IMR-90 (cell line): ENCODE measurements at regions not wholly inside any gene's neighbourhood (a gene's known extent, or its start where the extent isn't known, plus 50 kb on each side); places are given as distances from the start of the nearest gene placed in this dataset.

Experiments used
- ATAC-seq: fragments of 200-7000 bp; cut with Tn5 transposase; 2 replicates; pipeline ENCODE4 v1.9.1; 2020; ENCODE audit warnings: low read depth, mild to moderate bottlenecking, moderate library complexity
- BruUV-seq: library from RNA; stranded (reverse); fragments of 400-500 nt; replicated peaks from 2 replicates; lab custom pipeline; 2021; lab: Mats Ljungman, UMichigan
- CTCF ChIA-PET: fragments of 300-600 bp; formaldehyde crosslinking; extraction: SDS; loops from one replicate; lab custom pipeline; 2021; ENCODE audit warnings: antibody characterized with exemption; lab: Yijun Ruan, JAX
- POLR2A ChIA-PET: fragments of 300-600 bp; sonication (Branson Sonifier 250); formaldehyde crosslinking; loops from one replicate; lab custom pipeline; 2022; ENCODE audit warnings: antibody characterized with exemption; ENCODE audit not compliant: unreplicated experiment; lab: Charles Lee
- DNase-seq: peaks from one replicate; pipeline ENCODE4 v3.0.0; 2013
- H2AFZ ChIP-seq: replicated peaks from 2 replicates; pipeline ENCODE3; 2013; ENCODE audit warnings: low read length, mild to moderate bottlenecking; ENCODE audit not compliant: poor library complexity
- H2AK5ac ChIP-seq: 2 replicates; pipeline ENCODE4 v1.6.1; 2013; ENCODE audit warnings: low read depth, low read length, inconsistent platforms
- H2AK9ac ChIP-seq: replicated peaks from 2 replicates; pipeline ENCODE3; 2013; ENCODE audit warnings: mild to moderate bottlenecking, low read depth, low read length, moderate library complexity; ENCODE audit not compliant: poor library complexity
- H2BK120ac ChIP-seq: 2 replicates; pipeline ENCODE4 v1.6.1; 2013; ENCODE audit warnings: low read depth, low read length, inconsistent platforms
- H2BK15ac ChIP-seq: 3 replicates; pipeline ENCODE4 v1.6.1; 2013; ENCODE audit warnings: low read depth, low read length, inconsistent platforms
- H2BK20ac ChIP-seq: 2 replicates; pipeline ENCODE4 v1.6.1; 2013; ENCODE audit warnings: low read depth, mild to moderate bottlenecking, inconsistent platforms, low read length, moderate library complexity
- H2BK5ac ChIP-seq: 2 replicates; pipeline ENCODE4 v1.6.1; 2013; ENCODE audit warnings: mild to moderate bottlenecking, low read depth, low read length, inconsistent platforms; ENCODE audit not compliant: poor library complexity, severe bottlenecking
- H3K14ac ChIP-seq: replicated peaks from 2 replicates; pipeline ENCODE4 v1.6.1; 2013; ENCODE audit warnings: low read depth, low read length, inconsistent platforms
- H3K18ac ChIP-seq: 2 replicates; pipeline ENCODE4 v1.6.1; 2013; ENCODE audit warnings: low read depth, low read length, control low read depth
- H3K23ac ChIP-seq: 2 replicates; pipeline ENCODE4 v1.6.1; 2013; ENCODE audit warnings: low read depth, low read length, inconsistent platforms
- H3K27ac ChIP-seq: 2 replicates; pipeline ENCODE4 v1.5.1; 2013; ENCODE audit warnings: mild to moderate bottlenecking, control low read depth, low read length; ENCODE audit not compliant: insufficient read depth
- H3K27me3 ChIP-seq: 2 replicates; pipeline ENCODE4 v1.6.1; 2013; ENCODE audit warnings: low read length; ENCODE audit not compliant: control insufficient read depth, insufficient read depth
- H3K36me3 ChIP-seq: 2 replicates; pipeline ENCODE4 v1.6.1; 2013; ENCODE audit warnings: low read length, mixed read lengths; ENCODE audit not compliant: control insufficient read depth, insufficient read depth
- H3K4ac ChIP-seq: 2 replicates; pipeline ENCODE4 v1.6.1; 2013; ENCODE audit warnings: low read depth, low read length, inconsistent platforms
- H3K4me1 ChIP-seq: 2 replicates; pipeline ENCODE4 v1.6.1; 2013; ENCODE audit warnings: low read length, mixed read lengths; ENCODE audit not compliant: control insufficient read depth, insufficient read depth
- H3K4me2 ChIP-seq: 2 replicates; pipeline ENCODE4 v1.6.1; 2013; ENCODE audit warnings: low read depth, mild to moderate bottlenecking, control low read depth, low read length, moderate library complexity
- H3K4me3 ChIP-seq: 2 replicates; pipeline ENCODE4 v1.5.1; 2013; ENCODE audit warnings: low read depth, mild to moderate bottlenecking, control low read depth, low read length, moderate library complexity; ENCODE audit not compliant: insufficient read depth
- H3K56ac ChIP-seq: 2 replicates; pipeline ENCODE4 v1.6.1; 2013; ENCODE audit warnings: low read length, inconsistent platforms; ENCODE audit not compliant: insufficient read depth; ENCODE audit errors: extremely low read depth
- H3K79me1 ChIP-seq, 2 experiments: 2 replicates each; pipeline ENCODE4 v1.6.1; 2013; ENCODE audit warnings: low read length in 2 of 2, inconsistent platforms in 1 of 2, low read depth in 1 of 2
- H3K9ac ChIP-seq: 2 replicates; pipeline ENCODE4 v1.6.1; 2013; ENCODE audit warnings: low read depth, low read length, control low read depth
- H3K9me1 ChIP-seq: 2 replicates; pipeline ENCODE4 v1.6.1; 2013; ENCODE audit warnings: low read length, inconsistent platforms; ENCODE audit not compliant: insufficient read depth
- H3K9me3 ChIP-seq: 2 replicates; pipeline ENCODE4 v1.6.1; 2013; ENCODE audit warnings: low read length; ENCODE audit not compliant: control insufficient read depth, insufficient read depth
- H4K20me1 ChIP-seq: 2 replicates; pipeline ENCODE4 v1.6.1; 2013; ENCODE audit warnings: low read length, inconsistent platforms; ENCODE audit not compliant: insufficient read depth
- H4K5ac ChIP-seq: 2 replicates; pipeline ENCODE4 v1.6.1; 2013; ENCODE audit warnings: mild to moderate bottlenecking, low read depth, low read length, control low read depth
- H4K8ac ChIP-seq, 2 experiments: 2 replicates each; pipeline ENCODE4 v1.6.1; 2013; ENCODE audit warnings: low read depth in 2 of 2, low read length in 2 of 2, control low read depth in 1 of 2, inconsistent platforms in 1 of 2
- H4K91ac ChIP-seq: 2 replicates; pipeline ENCODE4 v1.6.1; 2013; ENCODE audit warnings: low read depth, low read length, inconsistent platforms; ENCODE audit not compliant: insufficient read depth
- BHLHE40 ChIP-seq: fragments of 150-350 bp; IDR thresholded peaks from 2 replicates; pipeline ENCODE4 v1.6.1; 2016; ENCODE audit warnings: mild to moderate bottlenecking, low read depth, low read length
- CEBPB ChIP-seq: IDR thresholded peaks from 2 replicates; pipeline ENCODE4 v1.6.1; 2012; ENCODE audit warnings: low read depth, low read length, improper control_type of control experiment
- CHD1 ChIP-seq: IDR thresholded peaks from 2 replicates; pipeline ENCODE4 v1.6.1; 2012; ENCODE audit warnings: low read depth, low read length, improper control_type of control experiment
- CTCF ChIP-seq: conservative IDR thresholded peaks from 2 replicates; pipeline ENCODE4 v1.5.1; 2012; ENCODE audit warnings: mild to moderate bottlenecking, low read depth, low read length, improper control_type of control experiment
- FOS ChIP-seq: fragments of 150-350 bp; IDR thresholded peaks from 2 replicates; pipeline ENCODE4 v1.6.1; 2016; ENCODE audit warnings: low read depth, low read length
- MAZ ChIP-seq: IDR thresholded peaks from 2 replicates; pipeline ENCODE4 v1.6.1; 2012; ENCODE audit warnings: low read depth, mild to moderate bottlenecking, low read length, improper control_type of control experiment, moderate library complexity, borderline replicate concordance
- NFE2L2 ChIP-seq: fragments of 150-350 bp; IDR thresholded peaks from 2 replicates; pipeline ENCODE4 v1.6.1; 2016; ENCODE audit warnings: low read depth, mild to moderate bottlenecking, low read length
- POLR2A ChIP-seq: IDR thresholded peaks from 2 replicates; pipeline ENCODE4 v1.6.1; 2012; ENCODE audit warnings: mild to moderate bottlenecking, low read depth, low read length
- RAD21 ChIP-seq: IDR thresholded peaks from 2 replicates; pipeline ENCODE4 v1.6.1; 2012; ENCODE audit warnings: low read length, improper control_type of control experiment
- RCOR1 ChIP-seq: IDR thresholded peaks from 2 replicates; pipeline ENCODE4 v1.6.1; 2012; ENCODE audit warnings: mild to moderate bottlenecking, low read length, improper control_type of control experiment; ENCODE audit not compliant: insufficient replicate concordance
- RFX5 ChIP-seq: IDR thresholded peaks from 2 replicates; pipeline ENCODE4 v1.8.0; 2012; ENCODE audit warnings: low read depth, mild to moderate bottlenecking, low read length, moderate library complexity
- SMC3 ChIP-seq: fragments of 150-350 bp; IDR thresholded peaks from 2 replicates; pipeline ENCODE4 v1.6.1; 2016; ENCODE audit warnings: low read depth, mild to moderate bottlenecking, antibody characterized with exemption, low read length, moderate library complexity
- WGBS, 2 experiments: methylation state at CpG; one replicate each; pipeline versions ENCODE4 v1.1.5 to v1.1.7; 2013; ENCODE audit warnings: missing lambda C conversion rate in 2 of 2; ENCODE audit not compliant: insufficient read length in 1 of 2; ENCODE audit errors: extremely low coverage in 2 of 2; 5-methylcytosine and 5-hydroxymethylcytosine counted together
- dilution Hi-C: fragments of 300-500 bp; cut with HindIII; formaldehyde crosslinking; loops from one replicate; pipeline ENCODE4 v1.14.3; 2018; ENCODE audit warnings: low sequenced_read_pairs; ENCODE audit not compliant: unreplicated experiment
- in situ Hi-C: fragments of 300-500 bp; cut with MboI; formaldehyde crosslinking; loops from 3 replicates; pipeline ENCODE4 v1.14.3; 2019; ENCODE audit warnings: low sequenced_read_pairs, inconsistent platforms, mixed read lengths
- intact Hi-C: fragments of 100-400 bp; cut with micrococcal nuclease; formaldehyde crosslinking; loops from 2 replicates; pipeline ENCODE4 v1.10.0; 2022
- TF ChIP-seq, protein P1 (sequence below): fragments of 150-350 bp; IDR thresholded peaks from 2 replicates; pipeline ENCODE4 v1.6.1; 2017; ENCODE audit warnings: mild to moderate bottlenecking, antibody characterized with exemption, low read length, low read depth

DNA sequence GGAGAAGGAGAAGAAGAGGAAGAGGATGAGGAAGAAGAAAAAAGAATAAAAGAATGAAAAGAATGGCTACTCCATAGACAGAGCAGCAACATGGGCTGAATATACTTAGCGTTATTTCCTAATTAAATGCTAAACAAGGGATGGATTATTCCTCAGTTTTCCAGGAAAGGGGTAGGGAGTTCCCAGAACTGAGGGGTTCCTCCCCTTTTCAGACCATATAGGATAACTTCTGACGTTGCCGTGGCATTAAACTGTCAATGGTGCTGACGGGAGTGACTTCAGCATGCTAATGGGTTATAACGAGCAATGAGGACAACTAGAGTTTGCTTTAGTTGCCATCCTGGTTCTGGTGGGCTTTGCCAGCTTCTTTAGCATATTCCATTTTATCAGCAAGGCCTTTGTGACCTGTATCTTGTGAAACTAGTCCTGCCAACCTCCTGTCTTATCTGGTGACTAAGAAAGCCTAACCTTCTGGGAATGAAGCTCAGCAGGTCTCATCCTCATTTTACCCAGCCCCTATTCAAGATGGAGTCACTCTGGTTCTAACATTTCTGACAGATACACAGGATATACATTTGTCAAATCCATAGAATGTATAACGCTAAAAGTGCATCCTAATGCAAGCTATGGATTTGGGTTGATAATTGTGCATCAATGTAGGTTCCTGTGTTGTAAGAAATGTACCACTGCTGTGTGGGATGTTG, 152.3 kb downstream of the MAIP1 start:
- no peaks in the 10 kb centered on the region for H3K9me1 ChIP-seq
- no peak overlapping the region for H4K8ac ChIP-seq
- dilution Hi-C loops (no loop called here), intact Hi-C loops (no loop called here), in situ Hi-C loops (no loop called here)
- H2BK15ac ChIP-seq, result no peak overlapping the region
- no TSS peak for BruUV-seq
- H3K4me3 ChIP-seq, result no peak overlapping the region
- no peak overlapping the region for H3K18ac ChIP-seq
- H2BK20ac ChIP-seq, result no peak overlapping the region
- H3K36me3 ChIP-seq, result no peaks in the 10 kb centered on the region
- H4K5ac ChIP-seq, result no peak overlapping the region
- H4K91ac ChIP-seq, result no peak overlapping the region
- POLR2A ChIA-PET, result no interaction called here
- no peak overlapping the region for H2BK120ac ChIP-seq
- no peak overlapping the region; the same call in 1 of the 2 replicates for H3K14ac ChIP-seq
- no peak overlapping the region for H3K56ac ChIP-seq
- no peak overlapping the region for H3K4me2 ChIP-seq
- H4K20me1 ChIP-seq, result no peaks in the 10 kb centered on the region
- H3K4me1 ChIP-seq, result no peaks in the 10 kb centered on the region
- TF ChIP-seq BHLHE40 (no peak), CTCF (no peak), NFE2L2 (no peak), SMC3 (no peak), CEBPB (no peak), MAZ (no peak), FOS (no peak), RFX5 (no peak), CHD1 (no peak), RAD21 (no peak), RCOR1 (no peak), POLR2A (no peak)
- TF ChIP-seq, protein P1, sequence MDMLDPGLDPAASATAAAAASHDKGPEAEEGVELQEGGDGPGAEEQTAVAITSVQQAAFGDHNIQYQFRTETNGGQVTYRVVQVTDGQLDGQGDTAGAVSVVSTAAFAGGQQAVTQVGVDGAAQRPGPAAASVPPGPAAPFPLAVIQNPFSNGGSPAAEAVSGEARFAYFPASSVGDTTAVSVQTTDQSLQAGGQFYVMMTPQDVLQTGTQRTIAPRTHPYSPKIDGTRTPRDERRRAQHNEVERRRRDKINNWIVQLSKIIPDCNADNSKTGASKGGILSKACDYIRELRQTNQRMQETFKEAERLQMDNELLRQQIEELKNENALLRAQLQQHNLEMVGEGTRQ, result no peak
- CTCF ChIA-PET, result no interaction called here
- H2AFZ ChIP-seq, result no peak overlapping the region
- no peak overlapping the region for H2BK5ac ChIP-seq
- no peak overlapping the region for H3K9ac ChIP-seq
- no peaks in the 10 kb centered on the region; the same call in 1 of the 2 replicates for H3K9me3 ChIP-seq
- WGBS, 2 experiments, result no CpG with 5 or more reads among the region's 6 CpGs
- H3K23ac ChIP-seq, result no peak overlapping the region
- no peaks in the 10 kb centered on the region for H3K79me1 ChIP-seq
- no peak for ATAC-seq
- H3K4ac ChIP-seq, result no peak overlapping the region
- no peak overlapping the region for H2AK9ac ChIP-seq
- DNase-seq, result no peak
- H3K27ac ChIP-seq, result no peak overlapping the region
- H3K27me3 ChIP-seq, result no peaks in the 10 kb centered on the region
- no peak overlapping the region for H2AK5ac ChIP-seq
